DOHH2 (cell line): ENCODE measurements at regions not wholly inside any gene's neighbourhood (a gene's known extent, or its start where the extent isn't known, plus 50 kb on each side); places are given as distances from the start of the nearest gene placed in this dataset.

Experiments used
- H3F3A ChIP-seq: fragments of 200-600 bp; sonication (generic), shearing (Covaris generic); 2 replicates; pipeline ENCODE4 v1.6.0; 2016; ENCODE audit warnings: antibody characterized with exemption, mild to moderate bottlenecking; ENCODE audit not compliant: control insufficient read depth, insufficient read depth
- H3K27ac ChIP-seq: fragments of 200-600 bp; sonication (generic); 2 replicates; pipeline ENCODE4 v1.5.1; 2014; ENCODE audit warnings: low read depth, mild to moderate bottlenecking, low read length, moderate library complexity
- H3K27me3 ChIP-seq: fragments of 200-600 bp; sonication (generic); 2 replicates; pipeline ENCODE4 v1.6.1; 2014; ENCODE audit warnings: mild to moderate bottlenecking, low read length, mixed read lengths; ENCODE audit not compliant: control insufficient read depth
- H3K36me3 ChIP-seq: fragments of 200-600 bp; sonication (generic); 2 replicates; pipeline ENCODE4 v1.6.1; 2014; ENCODE audit warnings: mild to moderate bottlenecking, low read length, moderate library complexity, mixed read lengths; ENCODE audit not compliant: control insufficient read depth
- H3K4me1 ChIP-seq: fragments of 200-600 bp; sonication (generic); 2 replicates; pipeline ENCODE4 v1.6.1; 2014; ENCODE audit warnings: mild to moderate bottlenecking, low read length, mixed read lengths; ENCODE audit not compliant: control insufficient read depth
- H3K4me2 ChIP-seq: fragments of 200-600 bp; sonication (generic); 2 replicates; pipeline ENCODE4 v1.6.0; 2014; ENCODE audit warnings: mild to moderate bottlenecking, low read length, moderate library complexity
- H3K4me3 ChIP-seq: fragments of 200-600 bp; sonication (generic); 2 replicates; pipeline ENCODE4 v1.5.1; 2014; ENCODE audit warnings: mild to moderate bottlenecking, low read length, mixed read lengths
- H3K79me2 ChIP-seq: fragments of 200-600 bp; sonication (generic); 2 replicates; pipeline ENCODE4 v1.6.1; 2014; ENCODE audit warnings: mild to moderate bottlenecking, low read length, mixed read lengths; ENCODE audit not compliant: control insufficient read depth
- H3K9me2 ChIP-seq: fragments of 200-600 bp; sonication (generic); replicated peaks from 2 replicates; pipeline ENCODE4 v1.6.1; 2014; ENCODE audit warnings: mild to moderate bottlenecking, low read length, mixed read lengths; ENCODE audit not compliant: control insufficient read depth
- H3K9me3 ChIP-seq: fragments of 200-600 bp; sonication (generic); 2 replicates; pipeline ENCODE4 v1.6.1; 2014; ENCODE audit warnings: antibody characterized with exemption, low read length, mixed read lengths; ENCODE audit not compliant: control insufficient read depth, insufficient read depth
- H4K20me1 ChIP-seq: fragments of 200-600 bp; sonication (generic); 2 replicates; pipeline ENCODE4 v1.6.0; 2014; ENCODE audit warnings: low read depth, mild to moderate bottlenecking, antibody characterized with exemption, low read length, moderate library complexity; ENCODE audit not compliant: control insufficient read depth, insufficient read depth
- EZH2phosphoT487 ChIP-seq: fragments of 200-600 bp; sonication (generic); IDR thresholded peaks from 2 replicates; pipeline ENCODE4 v1.6.1; 2017; ENCODE audit warnings: borderline replicate concordance, mild to moderate bottlenecking, antibody characterized with exemption, low read length, moderate library complexity, mixed read lengths
- TF ChIP-seq, protein P1 (sequence below): fragments of 200-600 bp; sonication (generic); IDR thresholded peaks from one replicate; pipeline ENCODE4 v1.5.1; 2014; ENCODE audit warnings: antibody characterized with exemption, mild to moderate bottlenecking, low read depth, low read length; ENCODE audit not compliant: poor library complexity, severe bottlenecking

DNA sequence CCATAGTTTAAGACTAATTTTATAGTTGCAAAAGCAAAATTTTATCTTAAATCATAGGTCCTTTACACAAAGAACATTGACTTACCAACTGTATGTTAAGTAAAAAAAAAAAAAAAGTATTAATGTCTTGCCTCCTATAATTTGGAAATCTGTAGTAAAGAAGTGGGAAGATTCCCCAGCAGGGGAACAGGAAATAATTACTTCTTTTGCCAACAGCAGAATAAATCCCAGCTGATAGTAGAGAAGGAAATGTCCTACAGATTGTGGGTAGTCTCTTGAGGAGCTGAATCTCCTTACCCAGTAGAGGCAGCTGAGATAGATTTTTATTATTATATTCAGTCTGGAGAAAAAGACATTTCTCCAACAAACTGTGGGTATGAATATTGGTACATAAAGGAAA, 193.7 kb downstream of the SLC6A15 start:
- no peak overlapping the region for H3K4me3 ChIP-seq
- no peaks in the 10 kb centered on the region for H3K79me2 ChIP-seq
- H3K36me3 ChIP-seq = no peaks in the 10 kb centered on the region
- H3K27me3 ChIP-seq = no peaks in the 10 kb centered on the region
- no peak overlapping the region for H3K27ac ChIP-seq
- peaks cover 4% of the 10 kb centered on the region; the same call in 1 of the 2 replicates for H3K4me1 ChIP-seq
- H3F3A ChIP-seq = no peaks in the 10 kb centered on the region
- TF ChIP-seq EZH2phosphoT487 = no peak
- TF ChIP-seq, protein P1, sequence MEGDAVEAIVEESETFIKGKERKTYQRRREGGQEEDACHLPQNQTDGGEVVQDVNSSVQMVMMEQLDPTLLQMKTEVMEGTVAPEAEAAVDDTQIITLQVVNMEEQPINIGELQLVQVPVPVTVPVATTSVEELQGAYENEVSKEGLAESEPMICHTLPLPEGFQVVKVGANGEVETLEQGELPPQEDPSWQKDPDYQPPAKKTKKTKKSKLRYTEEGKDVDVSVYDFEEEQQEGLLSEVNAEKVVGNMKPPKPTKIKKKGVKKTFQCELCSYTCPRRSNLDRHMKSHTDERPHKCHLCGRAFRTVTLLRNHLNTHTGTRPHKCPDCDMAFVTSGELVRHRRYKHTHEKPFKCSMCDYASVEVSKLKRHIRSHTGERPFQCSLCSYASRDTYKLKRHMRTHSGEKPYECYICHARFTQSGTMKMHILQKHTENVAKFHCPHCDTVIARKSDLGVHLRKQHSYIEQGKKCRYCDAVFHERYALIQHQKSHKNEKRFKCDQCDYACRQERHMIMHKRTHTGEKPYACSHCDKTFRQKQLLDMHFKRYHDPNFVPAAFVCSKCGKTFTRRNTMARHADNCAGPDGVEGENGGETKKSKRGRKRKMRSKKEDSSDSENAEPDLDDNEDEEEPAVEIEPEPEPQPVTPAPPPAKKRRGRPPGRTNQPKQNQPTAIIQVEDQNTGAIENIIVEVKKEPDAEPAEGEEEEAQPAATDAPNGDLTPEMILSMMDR = no peak
- H3K4me2 ChIP-seq = no peak overlapping the region
- H3K9me3 ChIP-seq = no peaks in the 10 kb centered on the region
- H3K9me2 ChIP-seq = no peaks in the 10 kb centered on the region
- no peaks in the 10 kb centered on the region for H4K20me1 ChIP-seq

DNA sequence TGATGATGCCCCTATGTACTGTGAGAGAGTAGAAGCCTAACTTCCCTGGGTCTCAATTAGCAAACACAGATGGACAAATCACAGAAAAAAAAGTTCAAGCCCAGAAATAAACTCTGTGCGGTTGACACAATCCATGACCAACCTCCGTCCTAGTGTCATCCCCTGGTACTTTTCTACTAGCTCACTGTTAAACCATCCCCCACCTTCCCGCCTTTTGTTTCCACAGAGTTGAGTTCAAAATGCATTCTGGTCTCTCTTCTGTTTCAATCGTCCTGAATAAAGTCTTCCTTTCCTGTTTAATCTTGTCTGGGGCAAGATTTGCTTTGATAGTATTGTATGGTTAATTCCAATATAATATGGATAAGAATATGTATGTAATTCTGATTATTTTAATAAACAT, 199.9 kb downstream of the SLC6A15 start:
- H3K27ac ChIP-seq = no peak overlapping the region
- no peak for TF ChIP-seq EZH2phosphoT487
- TF ChIP-seq, protein P1 = no peak
- no peaks in the 10 kb centered on the region for H3K9me3 ChIP-seq

DNA sequence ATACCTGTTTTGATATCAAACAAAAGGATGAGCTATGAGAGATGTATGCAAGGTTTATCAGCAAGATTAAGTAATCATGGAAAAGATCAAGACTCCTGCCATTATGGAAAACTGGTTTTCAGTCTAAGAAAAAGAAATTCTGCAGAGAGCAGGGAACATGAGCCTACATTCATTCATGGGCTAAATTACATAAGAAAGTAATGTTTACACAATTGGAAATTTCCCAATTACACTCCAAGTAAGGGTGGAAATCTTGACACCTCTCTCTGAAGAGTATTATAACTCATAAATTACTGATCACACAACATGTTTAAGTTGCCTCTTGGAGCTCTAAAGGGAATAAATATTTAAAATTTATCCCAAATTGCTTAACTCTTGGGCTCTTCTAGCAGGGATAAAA, 206.2 kb downstream of the SLC6A15 start:
- H4K20me1 ChIP-seq = no peaks in the 10 kb centered on the region
- no peak overlapping the region for H3K4me3 ChIP-seq
- TF ChIP-seq EZH2phosphoT487 = no peak
- TF ChIP-seq, protein P1 = no peak
- no peaks in the 10 kb centered on the region for H3K79me2 ChIP-seq
- H3K4me2 ChIP-seq = no peak overlapping the region
- H3K27ac ChIP-seq = no peak overlapping the region
- no peaks in the 10 kb centered on the region for H3F3A ChIP-seq
- no peaks in the 10 kb centered on the region for H3K9me3 ChIP-seq
- H3K9me2 ChIP-seq = no peaks in the 10 kb centered on the region
- no peaks in the 10 kb centered on the region for H3K36me3 ChIP-seq
- no peaks in the 10 kb centered on the region for H3K4me1 ChIP-seq
- no peaks in the 10 kb centered on the region for H3K27me3 ChIP-seq

More for the DNA sequence above, 199.9 kb downstream of the SLC6A15 start:
- H3K4me3 ChIP-seq = no peak overlapping the region
- no peaks in the 10 kb centered on the region for H3K79me2 ChIP-seq
- H4K20me1 ChIP-seq = no peaks in the 10 kb centered on the region
- H3K27me3 ChIP-seq = no peaks in the 10 kb centered on the region
- no peak overlapping the region for H3K4me2 ChIP-seq
- peaks cover 4% of the 10 kb centered on the region; the same call in 1 of the 2 replicates for H3K4me1 ChIP-seq
- no peaks in the 10 kb centered on the region for H3K9me2 ChIP-seq
- H3F3A ChIP-seq = no peaks in the 10 kb centered on the region
- H3K36me3 ChIP-seq = no peaks in the 10 kb centered on the region
